Liver (tissue), 8 donors: ENCODE measurements at regions not wholly inside any gene's neighbourhood (a gene's known extent, or its start where the extent isn't known, plus 50 kb on each side); places are given as distances from the start of the nearest gene placed in this dataset.

Source experiments
- DNase-seq: peaks from one replicate; pipeline ENCODE4 v3.0.0-alpha.2; 2017; ENCODE audit warnings: low spot score
- H3K27ac ChIP-seq, 2 donors: one replicate each; pipeline ENCODE4 v1.7.0; 2013; ENCODE audit warnings: inconsistent platforms in 2 of 2, low read length in 2 of 2, control low read depth in 1 of 2, low read depth in 1 of 2, mild to moderate bottlenecking in 1 of 2
- H3K27me3 ChIP-seq, 4 donors: one replicate each; pipeline versions ENCODE4 v1.6.1 to v1.7.0; 2013; ENCODE audit warnings: low read length in 3 of 4, inconsistent platforms in 1 of 4, mild to moderate bottlenecking in 1 of 4, moderate library complexity in 1 of 4; ENCODE audit not compliant: control insufficient read depth in 4 of 4, insufficient read depth in 4 of 4
- H3K36me3 ChIP-seq, 4 donors: one replicate each; pipeline versions ENCODE4 v1.6.1 to v1.7.0; 2013; ENCODE audit warnings: low read length in 3 of 4, mild to moderate bottlenecking in 3 of 4, low read depth in 1 of 4, moderate library complexity in 1 of 4; ENCODE audit not compliant: control insufficient read depth in 4 of 4, insufficient read depth in 3 of 4
- H3K4me1 ChIP-seq, 4 donors: one replicate each; pipeline versions ENCODE4 v1.6.1 to v1.7.0; 2013; ENCODE audit warnings: low read length in 3 of 4, mild to moderate bottlenecking in 3 of 4, moderate library complexity in 1 of 4; ENCODE audit not compliant: control insufficient read depth in 4 of 4, insufficient read depth in 4 of 4
- H3K4me3 ChIP-seq, 3 donors: one replicate each; pipeline versions ENCODE4 v1.6.1 to v1.7.0; 2013; ENCODE audit warnings: low read length in 3 of 3, control low read depth in 1 of 3, low read depth in 1 of 3, mild to moderate bottlenecking in 1 of 3
- H3K9ac ChIP-seq, 2 donors: one replicate each; pipeline ENCODE4 v1.7.0; 2013; ENCODE audit warnings: low read length in 2 of 2, mild to moderate bottlenecking in 2 of 2, moderate library complexity in 2 of 2, control low read depth in 1 of 2, low read depth in 1 of 2
- H3K9me3 ChIP-seq, 4 donors: one replicate each; pipeline versions ENCODE4 v1.6.1 to v1.7.0; 2013; ENCODE audit warnings: low read length in 3 of 4; ENCODE audit not compliant: control insufficient read depth in 4 of 4
- CTCF ChIP-seq: fragments of 150-350 bp; IDR thresholded peaks from 2 replicates; pipeline ENCODE4 v1.5.1; 2017; ENCODE audit warnings: improper control_type of control experiment, low read depth, low read length; ENCODE audit not compliant: missing input control
- FOXA1 ChIP-seq: IDR thresholded peaks from 2 replicates; pipeline ENCODE4 v1.6.1; 2016; ENCODE audit warnings: antibody characterized with exemption
- FOXA2 ChIP-seq: IDR thresholded peaks from 2 replicates; pipeline ENCODE4 v1.6.1; 2016; ENCODE audit warnings: antibody characterized with exemption
- HNF4G ChIP-seq: IDR thresholded peaks from 2 replicates; pipeline ENCODE4 v1.6.1; 2016; ENCODE audit warnings: antibody characterized with exemption
- JUND ChIP-seq, 2 donors: IDR thresholded peaks; 2 replicates each; pipeline ENCODE4 v1.6.1; 2016; ENCODE audit warnings: antibody characterized with exemption in 2 of 2
- NR2F2 ChIP-seq: IDR thresholded peaks from 2 replicates; pipeline ENCODE4 v1.6.1; 2016; ENCODE audit warnings: antibody characterized with exemption
- REST ChIP-seq: IDR thresholded peaks from 2 replicates; pipeline ENCODE4 v1.6.1; 2016; ENCODE audit warnings: antibody characterized with exemption, mild to moderate bottlenecking
- RXRA ChIP-seq, 2 donors: IDR thresholded peaks; 2 replicates each; pipeline ENCODE4 v1.6.1; 2017 to 2018; ENCODE audit warnings: antibody characterized with exemption in 2 of 2, mild to moderate bottlenecking in 1 of 2
- TAF1 ChIP-seq: conservative IDR thresholded peaks from 2 replicates; pipeline ENCODE4 v1.6.1; 2016; ENCODE audit warnings: antibody characterized with exemption, mild to moderate bottlenecking
- WGBS: extraction: QIAGEN DNeasy Blood & Tissue Kit; methylation state at CpG from one replicate; pipeline ENCODE4 v1.1.7; 2013; 5-methylcytosine and 5-hydroxymethylcytosine counted together
- donor health status: healthy.
- donor health status: healthy.
- donor health status: healthy.
- donor health status: healthy.
- donor health status: healthy.

- TF ChIP-seq REST (no peak), FOXA1 (no peak), CTCF (no peak), TAF1 (no peak), NR2F2 (no peak)
These were observed 64.0 kb downstream of the POU5F2 start (continued) for GRCh38 chr5:93677359-93677891.

GRCh38 chr5:93676704-93677103 is 64.7 kb downstream of the POU5F2 start:
- no peak overlapping the region for H3K27ac ChIP-seq
- TF ChIP-seq FOXA2: no peak
- TF ChIP-seq HNF4G: no peak
- TF ChIP-seq JUND (IDR thresholded peaks at IDR 0.05): no peak
- no peak for TF ChIP-seq REST
- TF ChIP-seq RXRA (IDR thresholded peaks at IDR 0.05): no peak
- no peak overlapping the region for H3K4me3 ChIP-seq
- WGBS: 75% methylated on average over 5 of the region's 5 CpGs
- no peak for DNase-seq
- no peaks in the 10 kb centered on the region for H3K27me3 ChIP-seq
- peaks cover 0 to 3% (median 0%) of the 10 kb centered on the region in 4 donors for H3K9me3 ChIP-seq
- H3K4me1 ChIP-seq: peaks cover 0 to 13% (median 10%) of the 10 kb centered on the region in 4 donors
- no peak overlapping the region for H3K9ac ChIP-seq
- no peaks in the 10 kb centered on the region for H3K36me3 ChIP-seq
